Naive thymus-derived CD8-positive, alpha-beta T cell (primary cell): ENCODE measurements at regions not wholly inside any gene's neighbourhood (a gene's known extent, or its start where the extent isn't known, plus 50 kb on each side); places are given as distances from the start of the nearest gene placed in this dataset.
A peak's percentile ranks its signal among the peaks of the same experiment; 100 is the strongest.
"Not testable (repeated sequence)": the region's sequence is repeated elsewhere in the genome, so short reads cannot be mapped to it uniquely, and the experiment has no call there.

Source experiments
- ATAC-seq, 2 donors: fragments of 150-1000 bp; cut with Tn5 transposase in 1 of 2; sonication (Bioruptor Pico), chemical (Tn5 transposase) in 1 of 2; 1 replicate in 1 of 2; 2 replicates in 1 of 2; pipeline ENCODE4 v1.10.0; 2021; ENCODE audit warnings: mild to moderate bottlenecking in 2 of 2, moderate library complexity in 2 of 2
- POLR2A ChIA-PET: fragments of 350-600 bp; sonication (Branson Sonifier 250); formaldehyde crosslinking; loops from one replicate; lab custom pipeline; 2021; ENCODE audit warnings: antibody characterized with exemption; lab: Charles Lee
- DNase-seq, 10 donors: peaks; one replicate each; pipeline versions ENCODE4 v3.0.0 to v3.0.0-alpha.2; 2020 to 2022
- H3K27ac Mint-ChIP-seq, 10 donors: one replicate each; pipeline ENCODE4 v1.8.0; 2020 to 2022; ENCODE audit warnings: mild to moderate bottlenecking in 10 of 10, mixed read lengths in 10 of 10, moderate library complexity in 4 of 10, inconsistent platforms in 1 of 10
- H3K27me3 Mint-ChIP-seq, 5 donors: one replicate each; pipeline ENCODE4 v1.8.0; 2021 to 2022; ENCODE audit warnings: mixed read lengths in 5 of 5
- H3K36me3 Mint-ChIP-seq, 3 donors: one replicate each; pipeline ENCODE4 v1.8.0; 2020 to 2022; ENCODE audit warnings: mixed read lengths in 3 of 3, mild to moderate bottlenecking in 2 of 3, inconsistent platforms in 1 of 3
- H3K4me1 Mint-ChIP-seq, 4 donors: one replicate each; pipeline ENCODE4 v1.8.0; 2021 to 2022; ENCODE audit warnings: mixed read lengths in 4 of 4
- H3K4me3 Mint-ChIP-seq, 10 donors: one replicate each; pipeline ENCODE4 v1.8.0; 2020 to 2022; ENCODE audit warnings: mild to moderate bottlenecking in 10 of 10, mixed read lengths in 10 of 10, moderate library complexity in 6 of 10, inconsistent platforms in 1 of 10
- H3K9me3 Mint-ChIP-seq, 9 donors: one replicate each; pipeline ENCODE4 v1.8.0; 2020 to 2022; ENCODE audit warnings: mixed read lengths in 9 of 9, mild to moderate bottlenecking in 3 of 9, inconsistent platforms in 1 of 9, moderate library complexity in 1 of 9

GRCh38 chr19:29154163-29154562 is 58.8 kb downstream of the UQCRFS1 start:
- POLR2A ChIA-PET, result no interaction called here
- no peak overlapping the region for H3K4me3 Mint-ChIP-seq
- no peak for ATAC-seq

GRCh38 chr19:29145756-29146155 is 67.2 kb downstream of the UQCRFS1 start:
- Mint-ChIP-seq H3K36me3 (peaks cover 0 to under 1% (median 0%) of the 10 kb centered on the region in 3 donors), H3K9me3 (peaks cover 0 to 30% (median 17%) of the 10 kb centered on the region in 9 donors), H3K27me3 (peaks cover 11 to 22% (median 16%) of the 10 kb centered on the region in 5 donors), H3K27ac (no peak overlapping the region), H3K4me3 (no peak overlapping the region), H3K4me1 (no peaks in the 10 kb centered on the region)
- POLR2A ChIA-PET, result no interaction called here
- DNase-seq (no peak), ATAC-seq (no peak)

More at GRCh38 chr19:29154163-29154562, 58.8 kb downstream of the UQCRFS1 start:
- H3K9me3 Mint-ChIP-seq, result peaks cover 16 to 72% (median 48%) of the 10 kb centered on the region in 9 donors
- peaks cover 0 to 15% (median 5%) of the 10 kb centered on the region in 5 donors for H3K27me3 Mint-ChIP-seq
- H3K4me1 Mint-ChIP-seq, result no peaks in the 10 kb centered on the region
- no peak overlapping the region for H3K27ac Mint-ChIP-seq
- no peak for DNase-seq
- H3K36me3 Mint-ChIP-seq, result peaks cover 3 to 50% (median 3%) of the 10 kb centered on the region in 3 donors

DNA sequence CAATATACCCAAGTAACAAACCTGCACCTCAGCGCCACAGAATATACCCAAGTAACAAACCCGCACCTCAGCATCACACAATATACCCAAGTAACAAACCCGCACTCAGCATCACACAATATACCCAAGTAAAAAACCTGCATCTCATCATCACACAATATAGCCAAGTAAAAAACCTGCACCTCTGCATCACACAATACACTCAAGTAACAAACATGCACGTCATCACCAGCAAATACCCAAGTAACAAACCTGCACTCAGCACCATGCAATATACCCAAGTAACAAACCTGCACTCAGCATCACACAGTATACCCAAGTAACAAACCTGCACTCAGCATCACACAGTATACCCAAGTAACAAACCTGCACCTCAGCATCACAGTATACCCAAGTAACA is 69.8 kb downstream of the UQCRFS1 start:
- no peaks in the 10 kb centered on the region for H3K4me1 Mint-ChIP-seq
- peaks cover 0 to 54% (median 27%) of the 10 kb centered on the region in 9 donors for H3K9me3 Mint-ChIP-seq
- DNase-seq (no peak), ATAC-seq (no peak)
- no peak overlapping the region for H3K4me3 Mint-ChIP-seq
- H3K27me3 Mint-ChIP-seq, result peaks cover 11 to 22% (median 16%) of the 10 kb centered on the region in 5 donors
- peaks cover 0 to 11% (median 0%) of the 10 kb centered on the region in 3 donors for H3K36me3 Mint-ChIP-seq
- no peak overlapping the region for H3K27ac Mint-ChIP-seq
- POLR2A ChIA-PET, result no interaction called here

DNA sequence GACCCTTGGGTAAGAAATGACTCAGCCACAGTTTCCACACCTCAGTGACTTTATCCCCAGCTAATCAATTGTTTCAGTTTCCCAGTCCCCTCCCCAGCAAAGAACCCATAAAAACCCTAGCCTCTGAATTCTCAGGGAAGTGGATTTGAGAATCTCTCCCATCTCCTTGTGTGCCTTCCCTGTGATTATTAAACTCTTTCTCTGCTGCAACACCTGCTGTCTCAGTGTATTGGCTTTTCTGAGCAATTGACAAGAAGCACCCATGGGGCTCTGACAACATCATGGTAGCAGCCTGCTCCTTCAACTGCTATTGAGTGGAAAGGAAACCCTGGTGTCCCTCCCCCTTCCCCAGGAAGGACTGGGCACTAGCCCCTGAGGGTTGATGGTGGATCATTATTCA is 73.7 kb downstream of the UQCRFS1 start:
- no peak for DNase-seq
- Mint-ChIP-seq H3K4me1 (no peaks in the 10 kb centered on the region), H3K27me3 (peaks cover 0 to 10% (median 5%) of the 10 kb centered on the region in 5 donors), H3K36me3 (peaks cover 0 to 28% (median 0%) of the 10 kb centered on the region in 3 donors), H3K4me3 (no peak overlapping the region), H3K9me3 (peaks cover 0 to 90% (median 61%) of the 10 kb centered on the region in 9 donors), H3K27ac (no peak overlapping the region)
- no peak for ATAC-seq
- POLR2A ChIA-PET, result no interaction called here

DNA sequence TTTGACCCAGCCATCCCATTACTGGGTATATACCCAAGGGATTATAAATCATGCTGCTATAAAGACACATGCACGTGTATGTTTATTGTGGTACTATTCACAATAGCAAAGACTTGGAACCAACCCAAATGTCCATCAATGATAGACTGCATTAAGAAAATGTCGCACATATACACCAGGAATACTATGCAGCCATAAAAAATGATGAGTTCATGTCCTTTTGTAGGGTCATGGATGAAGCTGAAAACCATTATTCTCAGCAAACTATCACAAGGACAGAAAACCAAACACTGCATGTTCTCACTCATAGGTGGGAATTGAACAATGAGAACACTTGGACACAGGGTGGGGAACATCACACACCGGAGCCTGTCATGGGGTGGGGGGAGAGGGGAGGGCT is 74.7 kb downstream of the UQCRFS1 start:
- H3K4me3 Mint-ChIP-seq, DNase-seq, POLR2A ChIA-PET, H3K27ac Mint-ChIP-seq, H3K27me3 Mint-ChIP-seq, H3K4me1 Mint-ChIP-seq, ATAC-seq: not testable (repeated sequence)
- H3K9me3 Mint-ChIP-seq, result peaks cover 0 to 98% (median 66%) of the 10 kb centered on the region in 9 donors
- H3K36me3 Mint-ChIP-seq, result peaks cover 0 to 32% (median 0%) of the 10 kb centered on the region in 3 donors

GRCh38 chr19:29131456-29131855 is 81.5 kb downstream of the UQCRFS1 start:
- Mint-ChIP-seq H3K27me3 (peaks cover 0 to 8% (median 5%) of the 10 kb centered on the region in 5 donors), H3K4me3 (no peak overlapping the region), H3K9me3 (peaks cover 0 to 40% (median 28%) of the 10 kb centered on the region in 9 donors), H3K27ac (no peak overlapping the region), H3K4me1 (no peaks in the 10 kb centered on the region), H3K36me3 (peaks cover 0 to 20% (median 0%) of the 10 kb centered on the region in 3 donors)
- POLR2A ChIA-PET, result no interaction called here
- ATAC-seq (no peak), DNase-seq (no peak)

- H3K9me3 Mint-ChIP-seq, result peaks cover 0 to 32% (median 12%) of the 10 kb centered on the region in 9 donors
- peaks cover 1 to 21% (median 8%) of the 10 kb centered on the region in 5 donors for H3K27me3 Mint-ChIP-seq
- H3K4me3 Mint-ChIP-seq, result no peak overlapping the region
- POLR2A ChIA-PET, result no interaction called here
- no peaks in the 10 kb centered on the region for H3K4me1 Mint-ChIP-seq
- ATAC-seq (no peak), DNase-seq (no peak)
- H3K27ac Mint-ChIP-seq, result no peak overlapping the region
- H3K36me3 Mint-ChIP-seq, result peaks cover 0 to 24% (median 0%) of the 10 kb centered on the region in 3 donors
Observed at GRCh38 chr19:29129148-29129547, 83.8 kb downstream of the UQCRFS1 start.

GRCh38 chr19:29128203-29128602 is 84.7 kb downstream of the UQCRFS1 start:
- Mint-ChIP-seq H3K9me3 (peaks cover 3 to 32% (median 13%) of the 10 kb centered on the region in 9 donors), H3K27ac (no peak overlapping the region), H3K4me3 (no peak overlapping the region), H3K27me3 (peaks cover 1 to 21% (median 9%) of the 10 kb centered on the region in 5 donors), H3K4me1 (no peaks in the 10 kb centered on the region), H3K36me3 (peaks cover 0 to 19% (median 0%) of the 10 kb centered on the region in 3 donors)
- no peak for DNase-seq
- no peak for ATAC-seq
- POLR2A ChIA-PET, result no interaction called here

GRCh38 chr19:29122185-29122584 is 90.8 kb downstream of the UQCRFS1 start:
- no peak overlapping the region for H3K4me3 Mint-ChIP-seq
- DNase-seq (no peak), ATAC-seq (no peak)
- peaks cover 0 to 19% (median 0%) of the 10 kb centered on the region in 3 donors for H3K36me3 Mint-ChIP-seq
- peaks cover 6 to 42% (median 14%) of the 10 kb centered on the region in 9 donors for H3K9me3 Mint-ChIP-seq
- POLR2A ChIA-PET, result no interaction called here
- H3K27ac Mint-ChIP-seq, result no peak overlapping the region
- peaks cover 1 to 29% (median 14%) of the 10 kb centered on the region in 5 donors for H3K27me3 Mint-ChIP-seq
- no peaks in the 10 kb centered on the region for H3K4me1 Mint-ChIP-seq

- POLR2A ChIA-PET, result no interaction called here
- no peak overlapping the region for H3K27ac Mint-ChIP-seq
- DNase-seq (no peak), ATAC-seq (no peak)
- no peaks in the 10 kb centered on the region for H3K4me1 Mint-ChIP-seq
- H3K4me3 Mint-ChIP-seq, result no peak overlapping the region
- peaks cover 7 to 42% (median 17%) of the 10 kb centered on the region in 9 donors for H3K9me3 Mint-ChIP-seq
- peaks cover 0 to 19% (median 0%) of the 10 kb centered on the region in 3 donors for H3K36me3 Mint-ChIP-seq
- H3K27me3 Mint-ChIP-seq, result peaks cover 1 to 29% (median 19%) of the 10 kb centered on the region in 5 donors
Observed at GRCh38 chr19:29121684-29122083, 91.3 kb downstream of the UQCRFS1 start.

DNA sequence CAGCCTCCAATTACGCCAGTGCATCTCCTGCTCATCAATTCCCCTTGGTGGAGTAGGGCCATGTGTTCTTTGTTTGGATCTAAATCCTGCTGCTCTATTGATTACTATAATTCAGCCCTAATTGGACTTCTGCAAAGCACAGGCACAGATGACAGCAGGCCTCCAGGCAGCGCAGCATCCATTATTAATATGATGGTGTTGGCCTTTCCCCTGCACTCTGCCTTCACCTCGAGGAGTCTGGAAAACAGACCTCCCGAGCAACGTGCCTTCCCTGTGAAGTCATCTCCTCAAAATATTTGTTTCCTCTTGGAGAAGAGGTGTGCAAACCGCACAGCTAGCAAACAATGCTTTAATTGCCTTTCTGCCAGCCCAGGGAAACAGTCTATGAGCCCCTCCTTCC is 92.5 kb downstream of the UQCRFS1 start:
- Mint-ChIP-seq H3K4me3 (no peak overlapping the region), H3K27me3 (peaks cover 0 to 22% (median 11%) of the 10 kb centered on the region in 5 donors), H3K4me1 (no peaks in the 10 kb centered on the region), H3K27ac (peak overlapping the region in 1 of 10 donors; percentile 11), H3K9me3 (peaks cover 2 to 37% (median 17%) of the 10 kb centered on the region in 9 donors), H3K36me3 (peaks cover 0 to 13% (median 0%) of the 10 kb centered on the region in 3 donors)
- POLR2A ChIA-PET, result no interaction called here
- ATAC-seq (no peak), DNase-seq (no peak)

- H3K9me3 Mint-ChIP-seq, result peaks cover 0 to 30% (median 15%) of the 10 kb centered on the region in 9 donors
- ATAC-seq, result no peak
Observed at GRCh38 chr19:29119590-29119989, 93.4 kb downstream of the UQCRFS1 start.

GRCh38 chr19:29118389-29118788 is 94.6 kb downstream of the UQCRFS1 start:
- H3K9me3 Mint-ChIP-seq, result peaks cover 0 to 19% (median 9%) of the 10 kb centered on the region in 9 donors
- DNase-seq, result no peak
- POLR2A ChIA-PET, result no interaction called here
- H3K27me3 Mint-ChIP-seq, result peaks cover 0 to 22% (median 9%) of the 10 kb centered on the region in 5 donors
- H3K4me1 Mint-ChIP-seq, result no peaks in the 10 kb centered on the region
- ATAC-seq, result no peak
- H3K4me3 Mint-ChIP-seq, result no peak overlapping the region
- peaks cover 0 to 4% (median 0%) of the 10 kb centered on the region in 3 donors for H3K36me3 Mint-ChIP-seq
- H3K27ac Mint-ChIP-seq, result no peak overlapping the region

More at GRCh38 chr19:29119590-29119989, 93.4 kb downstream of the UQCRFS1 start:
- DNase-seq, result no peak
- Mint-ChIP-seq H3K27ac (no peak overlapping the region), H3K36me3 (peaks cover 0 to 4% (median 0%) of the 10 kb centered on the region in 3 donors), H3K4me3 (no peak overlapping the region), H3K4me1 (no peaks in the 10 kb centered on the region), H3K27me3 (peaks cover 0 to 22% (median 11%) of the 10 kb centered on the region in 5 donors)
- POLR2A ChIA-PET, result no interaction called here
